B cell (primary cell): ENCODE measurements at regions not wholly inside any gene's neighbourhood (a gene's known extent, or its start where the extent isn't known, plus 50 kb on each side); places are given as distances from the start of the nearest gene placed in this dataset.

Source experiments
- EZH2 ChIP-seq: IDR thresholded peaks from 2 replicates; pipeline ENCODE4 v1.6.1; 2012; ENCODE audit warnings: borderline replicate concordance, low read depth, mild to moderate bottlenecking, moderate library complexity, low read length; ENCODE audit not compliant: insufficient read depth, poor library complexity, severe bottlenecking
- TF ChIP-seq, protein P1 (sequence below): fragments of 200-600 bp; IDR thresholded peaks from one replicate; pipeline ENCODE4 v1.8.0; 2022; ENCODE audit warnings: antibody characterized with exemption, mild to moderate bottlenecking

DNA sequence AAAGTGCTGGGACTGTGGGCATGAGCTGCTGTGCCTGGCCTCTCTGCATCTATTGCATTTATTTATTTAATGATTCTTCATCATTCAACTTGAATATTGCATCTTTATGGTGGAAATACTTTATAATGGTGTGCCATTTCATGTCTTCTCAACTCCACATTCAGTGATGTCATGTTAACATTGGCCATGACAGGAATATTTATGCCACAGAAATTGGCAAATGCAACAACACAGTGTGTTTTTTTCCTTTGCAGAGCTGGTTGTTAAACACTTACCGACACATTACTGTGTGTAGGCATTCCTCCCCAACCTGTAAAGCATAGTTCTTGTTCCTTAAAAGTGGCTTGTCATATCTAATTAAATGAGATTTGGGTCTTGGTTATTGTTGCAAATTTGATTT is 57.4 kb upstream of the WDR26 start:
- TF ChIP-seq, protein P1, sequence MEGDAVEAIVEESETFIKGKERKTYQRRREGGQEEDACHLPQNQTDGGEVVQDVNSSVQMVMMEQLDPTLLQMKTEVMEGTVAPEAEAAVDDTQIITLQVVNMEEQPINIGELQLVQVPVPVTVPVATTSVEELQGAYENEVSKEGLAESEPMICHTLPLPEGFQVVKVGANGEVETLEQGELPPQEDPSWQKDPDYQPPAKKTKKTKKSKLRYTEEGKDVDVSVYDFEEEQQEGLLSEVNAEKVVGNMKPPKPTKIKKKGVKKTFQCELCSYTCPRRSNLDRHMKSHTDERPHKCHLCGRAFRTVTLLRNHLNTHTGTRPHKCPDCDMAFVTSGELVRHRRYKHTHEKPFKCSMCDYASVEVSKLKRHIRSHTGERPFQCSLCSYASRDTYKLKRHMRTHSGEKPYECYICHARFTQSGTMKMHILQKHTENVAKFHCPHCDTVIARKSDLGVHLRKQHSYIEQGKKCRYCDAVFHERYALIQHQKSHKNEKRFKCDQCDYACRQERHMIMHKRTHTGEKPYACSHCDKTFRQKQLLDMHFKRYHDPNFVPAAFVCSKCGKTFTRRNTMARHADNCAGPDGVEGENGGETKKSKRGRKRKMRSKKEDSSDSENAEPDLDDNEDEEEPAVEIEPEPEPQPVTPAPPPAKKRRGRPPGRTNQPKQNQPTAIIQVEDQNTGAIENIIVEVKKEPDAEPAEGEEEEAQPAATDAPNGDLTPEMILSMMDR = no peak
- TF ChIP-seq EZH2 = no peak
